Stimulated activated CD8-positive, alpha-beta memory T cell treated with anti-CD3 and anti-CD28 coated beads, Interleukin-7, amount 100 ng/mL, for 48 hours (primary cell): ENCODE measurements at regions not wholly inside any gene's neighbourhood (a gene's known extent, or its start where the extent isn't known, plus 50 kb on each side); places are given as distances from the start of the nearest gene placed in this dataset.
A peak's percentile ranks its signal among the peaks of the same experiment; 100 is the strongest.

Experiments used
- DNase-seq, 2 donors: peaks; one replicate each; pipeline ENCODE4 v3.0.0-alpha.2; 2020; ENCODE audit warnings: low read depth in 1 of 2; ENCODE audit errors: extremely low read depth in 1 of 2

- DNase-seq = no peak
These were observed 114.3 kb downstream of the ASCL4 start for GRCh38 chr12:107888789-107889188.

- DNase-seq = no peak
These were observed 117.5 kb downstream of the ASCL4 start for GRCh38 chr12:107891967-107892366.

GRCh38 chr12:107894589-107894988 is 120.1 kb downstream of the ASCL4 start:
- no peak for DNase-seq

DNA sequence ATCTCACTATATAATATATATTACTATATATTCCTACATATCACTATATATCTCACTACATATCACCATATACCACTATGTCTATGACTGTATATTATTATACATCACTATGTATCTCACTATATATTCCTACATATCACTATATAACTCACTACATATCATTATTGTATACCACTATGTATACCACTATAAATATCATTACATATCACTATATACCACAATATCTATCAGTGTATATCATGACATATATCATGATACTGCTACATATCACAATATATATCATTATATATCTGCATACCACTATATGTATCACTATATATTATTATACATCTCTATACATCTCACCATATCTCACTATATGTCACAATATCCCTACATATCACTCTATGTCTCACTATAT is 121.5 kb downstream of the ASCL4 start:
- DNase-seq = no peak

DNA sequence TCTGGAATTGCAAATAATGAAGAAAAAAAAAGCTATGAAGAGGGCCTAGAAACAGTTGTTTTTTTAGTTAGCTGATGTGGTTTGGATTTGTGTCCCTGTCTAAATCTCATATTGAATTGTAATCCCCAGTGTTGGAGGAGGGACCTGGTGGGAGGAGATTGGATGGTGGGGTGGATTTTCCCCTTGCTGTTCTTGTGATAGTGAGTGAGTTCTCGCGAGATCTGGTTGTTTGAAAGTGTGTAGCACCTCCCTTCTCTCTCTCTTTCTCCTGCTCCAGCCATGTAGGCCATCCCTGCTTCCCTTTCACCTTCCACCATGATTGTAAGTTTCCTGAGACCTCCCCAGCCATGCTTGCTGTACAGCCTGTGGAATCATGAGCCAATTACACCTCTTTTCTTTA is 126.1 kb downstream of the ASCL4 start:
- DNase-seq = no peak

GRCh38 chr12:107903341-107904061 is 129.0 kb downstream of the ASCL4 start:
- peak; percentile 56 to 61 for DNase-seq

- no peak for DNase-seq
These were observed 132.2 kb downstream of the ASCL4 start for GRCh38 chr12:107906707-107907106.

GRCh38 chr12:107912421-107913004 is 138.0 kb downstream of the ASCL4 start:
- DNase-seq = peak; percentile 37 to 41

GRCh38 chr12:107914460-107914977 is 140.0 kb downstream of the ASCL4 start:
- DNase-seq = no peak

- no peak for DNase-seq
These were observed 143.7 kb downstream of the ASCL4 start for GRCh38 chr12:107917912-107918800.

DNA sequence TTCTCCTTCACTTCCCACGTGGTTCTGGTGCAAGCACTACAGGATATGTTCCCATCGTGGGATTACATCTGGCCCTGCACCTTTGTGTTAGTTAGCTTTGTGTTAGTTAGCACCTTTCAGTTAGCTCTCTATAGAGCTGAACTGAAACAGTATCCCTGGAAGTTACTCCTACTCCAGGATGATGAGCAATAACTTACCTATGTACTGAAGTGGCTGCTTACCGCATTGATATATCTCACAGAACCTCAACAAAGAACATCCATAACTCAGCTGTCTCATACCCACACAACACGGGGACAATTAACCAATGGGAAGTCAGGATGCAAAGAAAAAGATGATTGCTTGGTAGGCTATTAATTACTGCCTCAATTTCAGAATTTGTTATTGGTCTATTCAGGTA is 146.6 kb downstream of the ASCL4 start:
- DNase-seq = no peak

GRCh38 chr12:107925125-107925524 is 150.6 kb downstream of the ASCL4 start:
- no peak for DNase-seq

GRCh38 chr12:107929436-107929835 is 154.9 kb downstream of the ASCL4 start:
- DNase-seq = no peak

- DNase-seq = no peak
These were observed 157.3 kb downstream of the ASCL4 start for GRCh38 chr12:107931761-107932160.

GRCh38 chr12:107938446-107938845 is 163.9 kb downstream of the ASCL4 start:
- DNase-seq = no peak

- no peak for DNase-seq
These were observed 174.0 kb downstream of the ASCL4 start for GRCh38 chr12:107948391-107948945.

GRCh38 chr12:107951024-107951423 is 176.5 kb downstream of the ASCL4 start:
- DNase-seq = no peak

GRCh38 chr12:107955966-107956643 is 173.0 kb upstream of the WSCD2 start:
- DNase-seq = no peak

GRCh38 chr12:107957459-107957858 is 171.6 kb upstream of the WSCD2 start:
- DNase-seq = no peak

DNA sequence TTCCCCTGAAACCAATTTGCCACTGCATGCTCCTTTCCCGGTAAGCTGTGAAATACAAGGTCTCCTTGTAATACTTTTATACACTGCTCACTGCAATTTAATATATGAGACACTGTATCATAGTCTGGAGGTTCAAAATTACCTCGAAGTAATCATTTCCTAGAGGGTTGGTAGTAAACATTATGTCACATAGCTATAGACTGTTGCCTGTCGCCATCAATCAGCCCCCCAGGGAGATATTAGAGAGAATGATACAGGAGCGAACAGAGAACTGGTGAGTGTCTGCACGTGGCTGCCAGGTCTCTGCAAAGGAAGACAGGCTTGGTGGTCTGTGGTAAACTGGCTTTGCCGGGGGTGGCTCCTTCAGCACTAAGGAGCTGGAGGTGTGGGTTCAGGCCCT is 165.5 kb upstream of the WSCD2 start:
- DNase-seq = no peak

DNA sequence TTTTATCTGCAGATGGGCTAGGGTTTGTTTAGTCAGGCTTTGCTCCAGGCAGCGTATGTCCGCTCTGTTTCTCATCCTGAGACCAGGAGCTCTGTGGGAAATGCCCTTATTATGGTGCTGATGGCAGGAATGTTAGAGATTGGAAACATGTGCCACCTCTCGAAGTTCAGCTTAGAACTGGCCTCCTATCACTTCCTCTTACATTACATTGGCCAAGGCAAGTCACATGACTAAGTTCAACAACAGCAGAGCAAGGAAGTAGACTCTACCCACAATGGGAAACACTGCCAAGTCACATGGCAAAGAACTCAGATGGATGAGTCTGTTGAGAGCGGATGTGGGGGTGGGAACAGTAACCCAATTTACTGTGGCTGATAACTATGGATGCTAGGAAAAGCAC is 161.9 kb upstream of the WSCD2 start:
- no peak for DNase-seq
